Sigmoid colon (tissue), 4 donors: ENCODE measurements at regions not wholly inside any gene's neighbourhood (a gene's known extent, or its start where the extent isn't known, plus 50 kb on each side); places are given as distances from the start of the nearest gene placed in this dataset.

ENCODE experiments used
- POLR2A ChIP-seq, 2 donors: fragments of 450-650 bp; IDR thresholded peaks; one replicate each; pipeline ENCODE4 v1.6.1; 2016; ENCODE audit warnings: antibody characterized with exemption in 2 of 2, mild to moderate bottlenecking in 2 of 2, moderate library complexity in 2 of 2
- POLR2AphosphoS5 ChIP-seq, 4 donors: sonication (generic); formaldehyde crosslinking; IDR thresholded peaks; one replicate each; pipeline ENCODE4 v1.6.1; 2017; ENCODE audit warnings: antibody characterized with exemption in 4 of 4
- TF ChIP-seq, protein P1 (sequence below), 4 experiments: fragments of 450-650 bp in 3 of 4; fragments of 200-600 bp in 1 of 4; IDR thresholded peaks; one replicate each; pipeline ENCODE4 v1.5.1; 2016 to 2019; ENCODE audit warnings: antibody characterized with exemption in 4 of 4, mild to moderate bottlenecking in 3 of 4, moderate library complexity in 2 of 4

DNA sequence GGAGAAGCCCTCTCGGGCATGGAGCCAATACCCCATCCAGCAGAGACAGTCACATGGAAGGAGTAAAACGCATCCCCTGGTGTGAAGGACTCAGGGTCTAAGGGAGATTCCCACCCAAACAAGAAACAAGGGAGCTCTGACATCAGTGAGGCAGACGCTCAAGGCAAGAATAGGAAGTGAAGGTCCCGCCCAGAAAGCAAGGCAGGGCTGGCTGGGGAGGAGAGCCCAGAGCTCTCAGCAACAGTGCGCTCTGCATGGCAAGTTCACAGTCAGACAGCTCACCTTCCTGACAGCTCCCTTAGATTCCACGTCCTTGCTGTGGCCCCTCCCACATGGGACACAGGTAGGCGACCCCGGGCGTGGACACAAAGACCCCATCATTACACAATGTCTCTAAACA lies 85.6 kb downstream of the TTLL2 start:
- TF ChIP-seq, protein P1, sequence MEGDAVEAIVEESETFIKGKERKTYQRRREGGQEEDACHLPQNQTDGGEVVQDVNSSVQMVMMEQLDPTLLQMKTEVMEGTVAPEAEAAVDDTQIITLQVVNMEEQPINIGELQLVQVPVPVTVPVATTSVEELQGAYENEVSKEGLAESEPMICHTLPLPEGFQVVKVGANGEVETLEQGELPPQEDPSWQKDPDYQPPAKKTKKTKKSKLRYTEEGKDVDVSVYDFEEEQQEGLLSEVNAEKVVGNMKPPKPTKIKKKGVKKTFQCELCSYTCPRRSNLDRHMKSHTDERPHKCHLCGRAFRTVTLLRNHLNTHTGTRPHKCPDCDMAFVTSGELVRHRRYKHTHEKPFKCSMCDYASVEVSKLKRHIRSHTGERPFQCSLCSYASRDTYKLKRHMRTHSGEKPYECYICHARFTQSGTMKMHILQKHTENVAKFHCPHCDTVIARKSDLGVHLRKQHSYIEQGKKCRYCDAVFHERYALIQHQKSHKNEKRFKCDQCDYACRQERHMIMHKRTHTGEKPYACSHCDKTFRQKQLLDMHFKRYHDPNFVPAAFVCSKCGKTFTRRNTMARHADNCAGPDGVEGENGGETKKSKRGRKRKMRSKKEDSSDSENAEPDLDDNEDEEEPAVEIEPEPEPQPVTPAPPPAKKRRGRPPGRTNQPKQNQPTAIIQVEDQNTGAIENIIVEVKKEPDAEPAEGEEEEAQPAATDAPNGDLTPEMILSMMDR (IDR thresholded peaks at IDR 0.05) = no peak
- TF ChIP-seq POLR2A (IDR thresholded peaks at IDR 0.05) = no peak
- TF ChIP-seq POLR2AphosphoS5 (IDR thresholded peaks at IDR 0.05) = no peak
